ENCODE measurements at regions not wholly inside any gene's neighbourhood (a gene's known extent, or its start where the extent isn't known, plus 50 kb on each side); places are given as distances from the start of the nearest gene placed in this dataset.

- TF ChIP-seq, protein P1, sequence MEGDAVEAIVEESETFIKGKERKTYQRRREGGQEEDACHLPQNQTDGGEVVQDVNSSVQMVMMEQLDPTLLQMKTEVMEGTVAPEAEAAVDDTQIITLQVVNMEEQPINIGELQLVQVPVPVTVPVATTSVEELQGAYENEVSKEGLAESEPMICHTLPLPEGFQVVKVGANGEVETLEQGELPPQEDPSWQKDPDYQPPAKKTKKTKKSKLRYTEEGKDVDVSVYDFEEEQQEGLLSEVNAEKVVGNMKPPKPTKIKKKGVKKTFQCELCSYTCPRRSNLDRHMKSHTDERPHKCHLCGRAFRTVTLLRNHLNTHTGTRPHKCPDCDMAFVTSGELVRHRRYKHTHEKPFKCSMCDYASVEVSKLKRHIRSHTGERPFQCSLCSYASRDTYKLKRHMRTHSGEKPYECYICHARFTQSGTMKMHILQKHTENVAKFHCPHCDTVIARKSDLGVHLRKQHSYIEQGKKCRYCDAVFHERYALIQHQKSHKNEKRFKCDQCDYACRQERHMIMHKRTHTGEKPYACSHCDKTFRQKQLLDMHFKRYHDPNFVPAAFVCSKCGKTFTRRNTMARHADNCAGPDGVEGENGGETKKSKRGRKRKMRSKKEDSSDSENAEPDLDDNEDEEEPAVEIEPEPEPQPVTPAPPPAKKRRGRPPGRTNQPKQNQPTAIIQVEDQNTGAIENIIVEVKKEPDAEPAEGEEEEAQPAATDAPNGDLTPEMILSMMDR (IDR thresholded peaks at IDR 0.05; ENCODE audit: low read depth, low read length, missing control alignments) = no peak
Observed at GRCh38 chr1:57791497-57791896, 367.6 kb upstream of the DAB1 start.

DNA sequence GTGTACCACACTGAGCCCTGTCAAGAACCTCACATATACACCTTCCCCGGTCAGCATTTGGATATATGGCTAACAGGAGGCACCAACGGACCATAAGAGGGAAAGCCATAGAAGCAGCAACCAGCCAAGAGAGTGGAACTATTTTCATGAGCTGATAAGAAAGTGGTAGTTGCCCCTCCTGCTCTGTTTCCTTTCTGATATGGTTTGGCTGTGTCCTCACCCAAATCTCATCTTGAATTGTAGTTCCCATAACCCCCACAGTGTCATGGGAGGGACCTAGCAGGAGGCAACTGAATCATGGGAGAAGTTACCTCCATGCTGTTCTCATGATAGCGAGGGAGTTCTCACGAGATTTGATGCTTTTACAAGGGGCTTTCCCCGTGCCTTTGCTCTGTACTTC lies 366.1 kb upstream of the DAB1 start:
- no peak for DNase-seq (ENCODE audit: low read depth)
- TF ChIP-seq, protein P1 (IDR thresholded peaks at IDR 0.05; ENCODE audit: low read depth, low read length, missing control alignments) = no peak
- H3K4me3 ChIP-seq (ENCODE audit: low read depth, low read length) = no peak overlapping the region

More at GRCh38 chr1:57791497-57791896, 367.6 kb upstream of the DAB1 start:
- no peak for DNase-seq (ENCODE audit: low read depth)
- H3K4me3 ChIP-seq (ENCODE audit: low read depth, low read length) = no peak overlapping the region

- no peak for DNase-seq (ENCODE audit: low read depth)
- no peak overlapping the region for H3K4me3 ChIP-seq (ENCODE audit: low read depth, low read length)
- TF ChIP-seq, protein P1 (IDR thresholded peaks at IDR 0.05; ENCODE audit: low read depth, low read length, missing control alignments) = no peak
Observed at GRCh38 chr1:57788313-57788712, 364.5 kb upstream of the DAB1 start.

DNA sequence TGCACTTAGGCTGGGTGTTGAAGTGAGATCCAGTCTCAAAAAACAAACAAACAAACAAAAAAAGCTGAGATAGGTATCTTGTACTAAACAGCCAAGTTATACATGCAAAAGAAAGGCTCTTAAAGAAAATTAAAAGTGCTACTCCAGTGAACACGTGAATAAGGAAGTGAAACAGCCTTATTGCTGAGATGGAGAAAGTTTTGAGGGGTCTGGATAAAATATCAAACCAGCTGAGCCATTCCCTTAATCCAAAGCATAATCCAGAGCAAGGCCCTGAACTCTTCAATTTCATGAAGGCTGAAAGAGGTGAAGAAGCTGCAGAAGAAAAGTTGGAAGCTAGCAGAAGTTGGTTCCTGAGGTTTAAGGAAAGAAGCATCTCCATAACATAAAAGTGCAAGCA lies 360.5 kb upstream of the DAB1 start:
- H3K4me3 ChIP-seq (ENCODE audit: low read depth, low read length) = no peak overlapping the region
- TF ChIP-seq, protein P1 (IDR thresholded peaks at IDR 0.05; ENCODE audit: low read depth, low read length, missing control alignments) = no peak
- no peak for DNase-seq (ENCODE audit: low read depth)

DNA sequence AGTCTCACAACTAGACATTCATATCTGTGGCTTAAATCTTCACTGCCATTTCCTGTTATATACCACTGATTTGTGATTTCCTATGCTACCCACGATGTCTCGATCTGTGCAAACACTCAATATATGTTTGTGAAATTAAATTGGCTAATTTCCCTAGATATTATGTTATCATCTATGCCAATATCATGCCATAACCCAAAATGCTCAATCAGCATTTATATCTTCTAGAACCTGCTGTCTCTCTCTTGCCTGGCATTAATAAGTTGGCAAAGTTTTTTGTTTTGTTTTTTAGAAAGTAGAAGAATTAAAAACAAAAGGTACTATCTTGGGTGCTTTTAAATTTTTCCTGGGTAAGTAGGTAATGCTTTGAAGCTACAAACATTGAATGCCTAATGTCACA lies 358.5 kb upstream of the DAB1 start:
- no peak for DNase-seq (ENCODE audit: low read depth)
- H3K4me3 ChIP-seq (ENCODE audit: low read depth, low read length) = no peak overlapping the region
- TF ChIP-seq, protein P1 (IDR thresholded peaks at IDR 0.05; ENCODE audit: low read depth, low read length, missing control alignments) = no peak

DNA sequence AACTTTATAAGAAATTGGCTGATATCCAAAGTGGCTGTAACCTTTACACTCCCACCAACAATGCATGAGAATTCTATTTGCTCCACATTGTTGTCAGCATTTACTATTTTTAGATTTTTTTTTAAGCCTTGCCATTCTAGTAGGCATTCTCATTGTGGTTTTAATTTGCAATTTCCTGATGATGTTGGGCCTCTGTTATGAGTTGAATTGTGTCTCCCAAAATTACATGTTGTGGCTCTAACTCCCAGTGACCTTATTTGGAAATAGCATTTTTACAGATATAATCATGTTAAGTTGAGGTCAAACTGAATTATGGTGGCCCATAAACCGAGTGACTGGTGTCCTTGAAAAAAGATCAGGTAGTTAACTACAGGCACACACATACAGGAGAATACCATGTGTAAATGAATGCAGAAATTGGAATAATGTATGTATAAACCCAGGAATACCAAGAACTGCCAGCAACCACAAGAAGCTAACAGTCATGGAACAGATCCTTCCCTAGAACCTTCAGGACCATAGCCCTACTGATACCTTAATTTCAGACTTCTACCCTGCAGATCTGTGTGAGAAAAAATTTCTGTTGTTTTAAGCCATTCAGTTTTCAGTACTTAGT lies 348.8 kb upstream of the DAB1 start:
- no peak for DNase-seq (ENCODE audit: low read depth)
- TF ChIP-seq, protein P1 (IDR thresholded peaks at IDR 0.05; ENCODE audit: low read depth, low read length, missing control alignments) = no peak
- H3K4me3 ChIP-seq (ENCODE audit: low read depth, low read length) = no peak overlapping the region

GRCh38 chr1:57770772-57771171 lies 346.9 kb upstream of the DAB1 start:
- H3K4me3 ChIP-seq (ENCODE audit: low read depth, low read length) = no peak overlapping the region
- no peak for DNase-seq (ENCODE audit: low read depth)
- TF ChIP-seq, protein P1 (IDR thresholded peaks at IDR 0.05; ENCODE audit: low read depth, low read length, missing control alignments) = peak; percentile 45

Data from GM12864 (cell line).